Uterus (tissue), 3 donors: ENCODE measurements at regions not wholly inside any gene's neighbourhood (a gene's known extent, or its start where the extent isn't known, plus 50 kb on each side); places are given as distances from the start of the nearest gene placed in this dataset.

ENCODE experiments used
- DNase-seq, 2 donors: peaks; one replicate each; pipeline ENCODE4 v3.0.0-alpha.2; 2019 to 2020
- H3K27ac ChIP-seq, 2 donors: fragments of 200-600 bp; sonication (generic); 1 replicate in 1 of 2; 2 replicates in 1 of 2; pipeline ENCODE4 v1.5.1; 2016 to 2018
- H3K27me3 ChIP-seq, 2 donors: fragments of 200-600 bp; sonication (generic); one replicate each; pipeline ENCODE4 v1.5.1; 2018 to 2019; ENCODE audit warnings: control low read depth in 1 of 2
- H3K36me3 ChIP-seq, 2 donors: fragments of 200-600 bp; sonication (generic); one replicate each; pipeline ENCODE4 v1.5.1; 2019; ENCODE audit warnings: control low read depth in 1 of 2
- H3K4me1 ChIP-seq, 2 donors: fragments of 200-600 bp; sonication (generic); one replicate each; pipeline ENCODE4 v1.5.1; 2018 to 2019; ENCODE audit warnings: control low read depth in 1 of 2
- H3K4me3 ChIP-seq, 2 donors: fragments of 200-600 bp; sonication (generic); 1 replicate in 1 of 2; 2 replicates in 1 of 2; pipeline ENCODE4 v1.5.1; 2018 to 2019; ENCODE audit warnings: mild to moderate bottlenecking in 1 of 2
- H3K9me3 ChIP-seq, 2 donors: fragments of 200-600 bp; sonication (generic); one replicate each; pipeline ENCODE4 v1.5.1; 2019; ENCODE audit warnings: control low read depth in 1 of 2
- POLR2A ChIP-seq, 2 donors: fragments of 450-650 bp; IDR thresholded peaks; one replicate each; pipeline ENCODE4 v1.6.1; 2016; ENCODE audit warnings: antibody characterized with exemption in 2 of 2, mild to moderate bottlenecking in 1 of 2, moderate library complexity in 1 of 2
- intact Hi-C: fragments of 100-400 bp; cut with DNase I; formaldehyde crosslinking; loops from one replicate; pipeline ENCODE4 v1.15.1; 2023; ENCODE audit warnings: low total_unique reads
- TF ChIP-seq, protein P1 (sequence below), 4 experiments: fragments of 200-600 bp in 2 of 4; fragments of 450-650 bp in 2 of 4; sonication (generic) in 2 of 4; IDR thresholded peaks; one replicate each; pipeline ENCODE4 v1.5.1; 2016 to 2019; ENCODE audit warnings: antibody characterized with exemption in 4 of 4, mild to moderate bottlenecking in 2 of 4, moderate library complexity in 1 of 4
- donor health status: DM: yes; HTN: yes; CAD: no.

DNA sequence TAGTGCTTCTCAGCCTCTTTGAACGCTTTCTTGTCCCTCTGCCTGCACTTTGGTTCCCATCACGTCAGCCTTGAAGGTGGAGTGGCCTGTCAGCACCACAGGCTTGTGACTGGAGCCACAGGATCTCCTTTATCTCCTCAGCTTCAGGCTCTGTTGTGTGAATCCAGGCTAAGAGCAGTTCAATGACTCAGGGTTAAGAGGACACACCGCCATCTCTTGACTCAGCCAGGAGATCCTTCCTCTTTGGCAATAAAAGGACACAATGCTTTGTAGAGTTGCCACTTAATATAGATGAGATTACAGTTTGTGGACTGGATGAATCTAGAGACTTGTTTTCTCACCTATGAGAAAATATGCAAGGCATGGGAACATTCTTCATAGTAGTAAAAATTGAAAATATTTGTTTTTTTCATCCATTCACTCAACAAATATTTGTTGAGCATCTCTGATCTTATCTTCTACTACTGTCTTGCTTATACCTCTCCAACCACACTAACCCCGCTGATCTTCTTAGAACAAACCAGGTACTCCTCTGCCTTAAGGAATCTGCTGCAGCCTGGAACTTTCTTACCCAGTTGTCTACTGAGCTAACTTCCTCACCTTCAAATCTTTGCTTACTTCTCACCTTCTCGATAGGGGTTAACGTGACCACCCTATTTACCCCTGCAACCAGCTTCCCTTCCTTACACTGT, 62.3 kb downstream of the UCHL1 start:
- H3K4me3 ChIP-seq = no peak overlapping the region
- no peaks in the 10 kb centered on the region for H3K27me3 ChIP-seq
- intact Hi-C loops = no loop called here
- no peak for DNase-seq
- H3K4me1 ChIP-seq = no peaks in the 10 kb centered on the region
- H3K9me3 ChIP-seq = no peaks in the 10 kb centered on the region
- no peak overlapping the region for H3K27ac ChIP-seq
- TF ChIP-seq POLR2A (IDR thresholded peaks at IDR 0.05) = no peak
- TF ChIP-seq, protein P1, sequence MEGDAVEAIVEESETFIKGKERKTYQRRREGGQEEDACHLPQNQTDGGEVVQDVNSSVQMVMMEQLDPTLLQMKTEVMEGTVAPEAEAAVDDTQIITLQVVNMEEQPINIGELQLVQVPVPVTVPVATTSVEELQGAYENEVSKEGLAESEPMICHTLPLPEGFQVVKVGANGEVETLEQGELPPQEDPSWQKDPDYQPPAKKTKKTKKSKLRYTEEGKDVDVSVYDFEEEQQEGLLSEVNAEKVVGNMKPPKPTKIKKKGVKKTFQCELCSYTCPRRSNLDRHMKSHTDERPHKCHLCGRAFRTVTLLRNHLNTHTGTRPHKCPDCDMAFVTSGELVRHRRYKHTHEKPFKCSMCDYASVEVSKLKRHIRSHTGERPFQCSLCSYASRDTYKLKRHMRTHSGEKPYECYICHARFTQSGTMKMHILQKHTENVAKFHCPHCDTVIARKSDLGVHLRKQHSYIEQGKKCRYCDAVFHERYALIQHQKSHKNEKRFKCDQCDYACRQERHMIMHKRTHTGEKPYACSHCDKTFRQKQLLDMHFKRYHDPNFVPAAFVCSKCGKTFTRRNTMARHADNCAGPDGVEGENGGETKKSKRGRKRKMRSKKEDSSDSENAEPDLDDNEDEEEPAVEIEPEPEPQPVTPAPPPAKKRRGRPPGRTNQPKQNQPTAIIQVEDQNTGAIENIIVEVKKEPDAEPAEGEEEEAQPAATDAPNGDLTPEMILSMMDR (IDR thresholded peaks at IDR 0.05) = no peak
- H3K36me3 ChIP-seq = no peaks in the 10 kb centered on the region

DNA sequence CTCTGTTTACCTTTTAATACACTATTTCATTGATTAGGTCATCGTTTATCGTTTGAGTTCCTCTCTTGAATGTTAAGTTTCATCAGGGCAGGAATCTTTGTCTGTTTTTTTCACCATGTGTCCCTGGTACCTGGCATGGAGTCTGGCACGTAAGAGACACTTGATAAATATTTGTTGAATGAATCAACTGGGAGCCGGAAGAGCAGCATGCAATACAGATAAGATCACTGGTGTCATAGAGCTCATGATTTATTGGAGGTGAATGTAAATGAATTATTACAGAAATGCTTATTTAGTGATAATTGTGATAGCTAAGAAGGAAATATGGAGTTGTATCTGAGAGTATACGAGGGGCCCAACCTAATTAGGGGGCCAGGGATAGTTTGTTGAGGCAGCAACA, 62.8 kb downstream of the UCHL1 start:
- H3K4me3 ChIP-seq = no peak overlapping the region
- TF ChIP-seq, protein P1 (IDR thresholded peaks at IDR 0.05) = no peak
- TF ChIP-seq POLR2A (IDR thresholded peaks at IDR 0.05) = no peak
- intact Hi-C loops = no loop called here
- H3K27ac ChIP-seq = no peak overlapping the region
- H3K36me3 ChIP-seq = no peaks in the 10 kb centered on the region
- DNase-seq = no peak
- no peaks in the 10 kb centered on the region for H3K4me1 ChIP-seq
- no peaks in the 10 kb centered on the region for H3K9me3 ChIP-seq
- H3K27me3 ChIP-seq = no peaks in the 10 kb centered on the region

DNA sequence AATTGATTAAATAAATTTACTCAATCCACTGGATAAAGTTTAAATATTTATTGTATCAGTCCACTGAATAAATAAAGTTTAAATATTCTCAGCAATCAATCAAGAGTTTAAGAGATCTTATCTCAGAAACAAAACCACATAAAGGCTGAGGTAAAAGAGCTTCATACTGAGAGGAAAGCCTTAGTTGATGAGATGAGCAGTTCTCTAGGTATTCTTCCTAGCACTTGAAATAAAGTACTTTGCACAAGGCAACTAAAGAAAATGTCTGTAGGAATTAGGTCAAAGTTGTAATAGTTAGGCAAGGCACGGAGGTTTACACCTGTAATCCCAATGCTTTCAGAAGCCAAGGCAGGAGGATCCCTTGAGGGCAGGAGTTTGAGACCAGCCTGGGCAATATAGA, 63.5 kb downstream of the UCHL1 start:
- Histone ChIP-seq H3K27ac (no peak overlapping the region), H3K4me3 (no peak overlapping the region), H3K27me3 (no peaks in the 10 kb centered on the region), H3K9me3 (no peaks in the 10 kb centered on the region), H3K36me3 (no peaks in the 10 kb centered on the region), H3K4me1 (no peaks in the 10 kb centered on the region)
- DNase-seq = no peak
- intact Hi-C loops = no loop called here
- TF ChIP-seq, protein P1 (IDR thresholded peaks at IDR 0.05) = no peak
- TF ChIP-seq POLR2A (IDR thresholded peaks at IDR 0.05) = no peak

DNA sequence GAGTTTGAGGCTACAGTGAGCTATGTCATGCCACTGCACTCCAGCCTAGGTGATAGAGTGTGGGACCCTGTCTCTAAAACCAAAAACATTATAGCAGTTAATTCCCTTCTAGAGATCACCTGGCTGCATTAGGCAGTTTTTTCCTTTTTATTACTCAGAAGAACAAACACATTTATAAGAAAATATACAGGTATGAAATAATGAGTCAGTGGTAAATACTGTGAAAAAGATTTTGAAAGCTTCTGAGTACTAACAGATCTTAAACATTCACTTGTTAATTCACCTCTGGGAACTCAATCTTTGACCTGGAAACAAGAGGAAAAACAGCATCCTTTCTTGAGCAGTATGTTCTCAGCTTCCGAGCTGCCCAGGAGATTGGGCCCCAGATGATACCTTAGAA, 64.1 kb downstream of the UCHL1 start:
- Histone ChIP-seq H3K4me1 (no peaks in the 10 kb centered on the region), H3K27me3 (no peaks in the 10 kb centered on the region), H3K4me3 (no peak overlapping the region), H3K27ac (no peak overlapping the region), H3K9me3 (no peaks in the 10 kb centered on the region), H3K36me3 (no peaks in the 10 kb centered on the region)
- intact Hi-C loops = no loop called here
- no peak for TF ChIP-seq POLR2A (IDR thresholded peaks at IDR 0.05)
- TF ChIP-seq, protein P1 (IDR thresholded peaks at IDR 0.05) = no peak
- no peak for DNase-seq

DNA sequence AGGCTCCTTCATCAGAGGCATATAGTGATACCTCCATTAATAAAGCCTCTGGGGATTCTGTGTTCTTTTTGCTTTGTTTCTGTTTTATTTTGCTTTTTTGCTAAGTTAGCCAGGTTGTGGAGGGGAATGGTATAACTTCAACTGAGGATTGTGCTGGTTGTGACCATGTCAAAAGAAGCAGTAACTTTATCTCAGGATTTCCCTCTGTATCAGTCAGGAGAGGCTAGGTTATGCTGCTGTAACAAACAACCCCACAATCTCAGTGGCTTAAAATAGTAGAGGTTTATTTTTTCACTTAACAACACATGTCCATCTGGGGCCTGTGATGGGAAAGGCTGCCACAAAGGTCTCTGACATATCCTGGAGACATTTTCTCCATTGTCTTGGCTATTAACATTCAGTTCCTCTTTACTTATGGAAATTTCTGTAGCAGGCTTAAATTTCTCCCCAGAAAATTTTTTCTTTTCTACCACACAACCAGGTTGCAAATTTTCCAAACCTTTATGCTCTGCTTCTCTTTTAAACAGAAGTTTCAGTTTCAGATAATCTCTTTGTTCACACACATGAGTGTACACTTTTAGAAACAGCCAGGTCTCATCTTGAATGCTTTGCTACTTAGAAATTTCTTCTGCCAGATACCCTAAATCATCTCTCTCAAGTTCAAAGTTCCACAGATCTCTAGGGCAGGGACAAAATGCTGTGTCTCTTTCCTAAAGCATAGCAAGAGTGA, 64.7 kb downstream of the UCHL1 start:
- Histone ChIP-seq H3K36me3 (no peaks in the 10 kb centered on the region), H3K27me3 (no peaks in the 10 kb centered on the region), H3K4me3 (no peak overlapping the region), H3K27ac (no peak overlapping the region), H3K4me1 (no peaks in the 10 kb centered on the region), H3K9me3 (no peaks in the 10 kb centered on the region)
- intact Hi-C loops = no loop called here
- TF ChIP-seq POLR2A (IDR thresholded peaks at IDR 0.05) = no peak
- TF ChIP-seq, protein P1 (IDR thresholded peaks at IDR 0.05) = no peak
- no peak for DNase-seq
